ENCODE measurements at regions not wholly inside any gene's neighbourhood (a gene's known extent, or its start where the extent isn't known, plus 50 kb on each side); places are given as distances from the start of the nearest gene placed in this dataset.

GRCh38 chr7:113230691-113231090 lies 112.3 kb upstream of the SMIM30 start:
- H3K27me3 ChIP-seq (ENCODE audit: control insufficient read depth in 3 of 3, insufficient read depth in 3 of 3, low read length in 2 of 3), result no peaks in the 10 kb centered on the region
- H3K9me3 ChIP-seq (ENCODE audit: control insufficient read depth in 4 of 4, insufficient read depth in 3 of 4, low read length in 3 of 4), result peaks cover 0 to 5% (median 2%) of the 10 kb centered on the region in 4 donors
- 89% methylated on average over 2 of the region's 2 CpGs for WGBS, 2 donors
- TF ChIP-seq CTCF (IDR thresholded peaks at IDR 0.05; ENCODE audit: control extremely low read depth, extremely low read depth), result no peak
- H3K36me3 ChIP-seq (ENCODE audit: control insufficient read depth in 4 of 4, insufficient read depth in 4 of 4, low read length in 4 of 4), result no peaks in the 10 kb centered on the region
- peaks cover 0 to 3% (median 0%) of the 10 kb centered on the region in 5 donors for H3K4me1 ChIP-seq (ENCODE audit: control insufficient read depth in 5 of 5, insufficient read depth in 5 of 5, low read length in 5 of 5)
- no peak overlapping the region for H3K27ac ChIP-seq (ENCODE audit: low read depth in 1 of 2, low read length in 1 of 2)
- ATAC-seq (ENCODE audit: insufficient read depth, low FRiP score) (no peak), DNase-seq (no peak)
- no peak overlapping the region for H3K9ac ChIP-seq (ENCODE audit: insufficient read depth in 1 of 2, low read length in 2 of 2)
- H3K4me3 ChIP-seq, result no peak overlapping the region

GRCh38 chr7:113217314-113217713 lies 99.0 kb upstream of the SMIM30 start:
- 24 to 28% methylated on average over 4 of the region's 4 CpGs for WGBS, 2 donors
- H3K4me3 ChIP-seq, result no peak overlapping the region
- DNase-seq, result peak in 1 of 3 donors; percentile 9

GRCh38 chr7:113216038-113216437 lies 97.7 kb upstream of the SMIM30 start:
- H3K9ac ChIP-seq (ENCODE audit: insufficient read depth in 1 of 2, low read length in 2 of 2), result no peak overlapping the region
- DNase-seq, result no peak
- no peaks in the 10 kb centered on the region for H3K27me3 ChIP-seq (ENCODE audit: control insufficient read depth in 3 of 3, insufficient read depth in 3 of 3, low read length in 2 of 3)
- 67 to 76% methylated on average over 1 of the region's 1 CpG for whole genome bisulfite sequencing, 2 donors
- no peak for ATAC-seq (ENCODE audit: insufficient read depth, low FRiP score)
- no peaks in the 10 kb centered on the region for H3K9me3 ChIP-seq (ENCODE audit: control insufficient read depth in 4 of 4, insufficient read depth in 3 of 4, low read length in 3 of 4)
- no peak overlapping the region for H3K4me3 ChIP-seq
- no peak overlapping the region for H3K27ac ChIP-seq (ENCODE audit: low read depth in 1 of 2, low read length in 1 of 2)
- no peak for TF ChIP-seq CTCF (IDR thresholded peaks at IDR 0.05; ENCODE audit: control extremely low read depth, extremely low read depth)
- H3K4me1 ChIP-seq (ENCODE audit: control insufficient read depth in 5 of 5, insufficient read depth in 5 of 5, low read length in 5 of 5), result peaks cover 0 to 5% (median 0%) of the 10 kb centered on the region in 5 donors
- H3K36me3 ChIP-seq (ENCODE audit: control insufficient read depth in 4 of 4, insufficient read depth in 4 of 4, low read length in 4 of 4), result no peaks in the 10 kb centered on the region

More at GRCh38 chr7:113217314-113217713, 99.0 kb upstream of the SMIM30 start:
- no peak for ATAC-seq (ENCODE audit: insufficient read depth, low FRiP score)
- no peak overlapping the region for H3K9ac ChIP-seq (ENCODE audit: insufficient read depth in 1 of 2, low read length in 2 of 2)
- H3K36me3 ChIP-seq (ENCODE audit: control insufficient read depth in 4 of 4, insufficient read depth in 4 of 4, low read length in 4 of 4), result no peaks in the 10 kb centered on the region
- H3K27me3 ChIP-seq (ENCODE audit: control insufficient read depth in 3 of 3, insufficient read depth in 3 of 3, low read length in 2 of 3), result no peaks in the 10 kb centered on the region
- H3K9me3 ChIP-seq (ENCODE audit: control insufficient read depth in 4 of 4, insufficient read depth in 3 of 4, low read length in 3 of 4), result no peaks in the 10 kb centered on the region
- H3K27ac ChIP-seq (ENCODE audit: low read depth in 1 of 2, low read length in 1 of 2), result no peak overlapping the region
- H3K4me1 ChIP-seq (ENCODE audit: control insufficient read depth in 5 of 5, insufficient read depth in 5 of 5, low read length in 5 of 5), result peaks cover 0 to 5% (median 0%) of the 10 kb centered on the region in 5 donors
- no peak for TF ChIP-seq CTCF (IDR thresholded peaks at IDR 0.05; ENCODE audit: control extremely low read depth, extremely low read depth)
